H1 (cell line): ENCODE measurements at regions not wholly inside any gene's neighbourhood (a gene's known extent, or its start where the extent isn't known, plus 50 kb on each side); places are given as distances from the start of the nearest gene placed in this dataset.

Experiments used
- CTCF ChIA-PET: fragments of 300-600 bp; sonication (Branson Sonifier 250); formaldehyde crosslinking; loops from one replicate; lab custom pipeline; 2021; ENCODE audit not compliant: partially characterized antibody; lab: Charles Lee
- POLR2A ChIA-PET: fragments of 300-600 bp; sonication (Branson Sonifier 250); formaldehyde crosslinking; loops from one replicate; lab custom pipeline; 2021; ENCODE audit warnings: inconsistent platforms; ENCODE audit not compliant: partially characterized antibody; lab: Charles Lee
- DNase-seq, 2 experiments: peaks; one replicate each; pipeline versions ENCODE4 v3.0.0 to v3.0.0-alpha.2; 2010 to 2022; ENCODE audit warnings: low spot score in 2 of 2, low read depth in 1 of 2, mixed read lengths in 1 of 2
- FAIRE-seq: peaks from 2 replicates; lab custom pipeline; 2011; peaks lifted over from hg19 to GRCh38; lab: Jason Lieb, UNC
- H2AFZ ChIP-seq: 2 replicates; pipeline ENCODE4 v1.8.1; 2012; ENCODE audit warnings: low read length, inconsistent platforms
- H2AK5ac ChIP-seq: 2 replicates; pipeline ENCODE4 v1.6.1; 2013; ENCODE audit warnings: low read depth, low read length
- H2BK120ac ChIP-seq: replicated peaks from 2 replicates; pipeline ENCODE3; 2013; ENCODE audit warnings: low read depth, low read length, inconsistent platforms
- H2BK12ac ChIP-seq: 2 replicates; pipeline ENCODE4 v1.6.1; 2013; ENCODE audit warnings: low read depth, low read length
- H2BK15ac ChIP-seq: 2 replicates; pipeline ENCODE4 v1.6.1; 2013; ENCODE audit warnings: low read length
- H2BK20ac ChIP-seq: 2 replicates; pipeline ENCODE4 v1.6.1; 2013; ENCODE audit warnings: low read length
- H2BK5ac ChIP-seq: 2 replicates; pipeline ENCODE4 v1.6.1; 2013; ENCODE audit warnings: low read depth, low read length
- H3K14ac ChIP-seq: 2 replicates; pipeline ENCODE4 v1.6.1; 2013; ENCODE audit warnings: inconsistent platforms; ENCODE audit not compliant: insufficient read length
- H3K18ac ChIP-seq: 2 replicates; pipeline ENCODE4 v1.6.1; 2013; ENCODE audit warnings: low read length; ENCODE audit errors: extremely low read depth
- H3K23ac ChIP-seq: 2 replicates; pipeline ENCODE4 v1.6.1; 2013; ENCODE audit warnings: inconsistent platforms; ENCODE audit not compliant: insufficient read length
- H3K23me2 ChIP-seq: 2 replicates; pipeline ENCODE4 v1.6.1; 2013; ENCODE audit warnings: low read depth, low read length
- H3K27ac ChIP-seq: 2 replicates; pipeline ENCODE4 v1.6.1; 2011; ENCODE audit warnings: low read depth, low read length, inconsistent platforms
- H3K27me3 ChIP-seq, 4 experiments: replicated peaks in 1 of 4; 1 replicate in 1 of 4; 2 replicates in 3 of 4; pipeline versions ENCODE4 v1.6.1 to v1.8.1; 2011 to 2013; ENCODE audit warnings: low read length in 3 of 4, mild to moderate bottlenecking in 3 of 4, inconsistent platforms in 2 of 4, mixed read lengths in 2 of 4, moderate library complexity in 1 of 4; ENCODE audit not compliant: control insufficient read depth in 3 of 4, insufficient read depth in 3 of 4; ENCODE audit errors: extremely low read depth in 1 of 4
- H3K36me3 ChIP-seq, 4 experiments: 2 replicates each; pipeline versions ENCODE4 v1.6.1 to v1.8.1; 2011 to 2013; ENCODE audit warnings: mild to moderate bottlenecking in 4 of 4, low read length in 3 of 4, moderate library complexity in 2 of 4, control low read depth in 1 of 4, inconsistent platforms in 1 of 4; ENCODE audit not compliant: insufficient read depth in 4 of 4, control insufficient read depth in 2 of 4
- H3K4ac ChIP-seq: replicated peaks from 2 replicates; pipeline ENCODE3; 2013; ENCODE audit warnings: low read length, low read depth, mixed read lengths, inconsistent platforms; ENCODE audit not compliant: insufficient read length
- H3K4me1 ChIP-seq, 4 experiments: replicated peaks in 1 of 4; 1 replicate in 1 of 4; 2 replicates in 3 of 4; pipeline versions ENCODE4 v1.6.1 to v1.8.1; 2011 to 2013; ENCODE audit warnings: low read length in 3 of 4, inconsistent platforms in 2 of 4, mixed read lengths in 1 of 4; ENCODE audit not compliant: insufficient read depth in 4 of 4, control insufficient read depth in 3 of 4
- H3K4me2 ChIP-seq, 2 experiments: 2 replicates each; pipeline versions ENCODE4 v1.6.1 to v1.8.1; 2011 to 2013; ENCODE audit warnings: low read depth in 2 of 2, low read length in 2 of 2, control low read depth in 1 of 2, inconsistent platforms in 1 of 2, mild to moderate bottlenecking in 1 of 2; ENCODE audit not compliant: insufficient read depth in 1 of 2
- H3K4me3 ChIP-seq, 4 experiments: fragments of 200-600, 300-600 bp in 1 of 4; sonication (generic), shearing (Covaris generic), sonication (Bioruptor Twin) in 1 of 4; 2 replicates each; pipeline versions ENCODE4 v1.5.1 to v1.8.1; 2011 to 2016; ENCODE audit warnings: low read length in 4 of 4, low read depth in 3 of 4, control low read depth in 2 of 4, inconsistent platforms in 2 of 4, mild to moderate bottlenecking in 2 of 4, mixed read lengths in 1 of 4, moderate library complexity in 1 of 4; ENCODE audit not compliant: insufficient read depth in 2 of 4; ENCODE audit errors: extremely low read depth in 1 of 4
- H3K56ac ChIP-seq: replicated peaks from 2 replicates; pipeline ENCODE3; 2013; ENCODE audit warnings: low read depth, mild to moderate bottlenecking, mixed read lengths, low read length, inconsistent platforms; ENCODE audit not compliant: insufficient read length
- H3K79me1 ChIP-seq: 2 replicates; pipeline ENCODE4 v1.6.1; 2013; ENCODE audit warnings: low read depth, low read length, control low read depth
- H3K79me2 ChIP-seq, 2 experiments: 2 replicates each; pipeline versions ENCODE4 v1.6.1 to v1.8.1; 2012 to 2013; ENCODE audit warnings: low read length in 2 of 2, mild to moderate bottlenecking in 2 of 2, inconsistent platforms in 1 of 2; ENCODE audit not compliant: insufficient read depth in 2 of 2, control insufficient read depth in 1 of 2
- H3K9ac ChIP-seq, 4 experiments: replicated peaks in 1 of 4; 1 replicate in 1 of 4; 2 replicates in 3 of 4; pipeline versions ENCODE4 v1.6.1 to v1.8.1; 2011 to 2013; ENCODE audit warnings: low read depth in 3 of 4, low read length in 3 of 4, control low read depth in 2 of 4, mild to moderate bottlenecking in 2 of 4, moderate library complexity in 2 of 4, inconsistent platforms in 1 of 4; ENCODE audit errors: extremely low read depth in 1 of 4
- H3K9me3 ChIP-seq, 2 experiments: 2 replicates each; pipeline versions ENCODE4 v1.6.1 to v1.8.1; 2012 to 2013; ENCODE audit warnings: mild to moderate bottlenecking in 2 of 2, moderate library complexity in 2 of 2, control low read depth in 1 of 2, inconsistent platforms in 1 of 2, low read depth in 1 of 2, low read length in 1 of 2, mixed read lengths in 1 of 2; ENCODE audit not compliant: insufficient read depth in 2 of 2
- H4K20me1 ChIP-seq, 2 experiments: replicated peaks in 1 of 2; 2 replicates each; pipeline versions ENCODE3 to v1.8.1; 2011 to 2013; ENCODE audit warnings: inconsistent platforms in 2 of 2, low read length in 2 of 2, mild to moderate bottlenecking in 1 of 2; ENCODE audit not compliant: insufficient read depth in 2 of 2, control insufficient read depth in 1 of 2
- H4K5ac ChIP-seq: 2 replicates; pipeline ENCODE4 v1.6.1; 2013; ENCODE audit warnings: low read length, low read depth, mixed read lengths, inconsistent platforms; ENCODE audit not compliant: insufficient read length
- H4K8ac ChIP-seq: 2 replicates; pipeline ENCODE4 v1.8.0; 2013; ENCODE audit warnings: mild to moderate bottlenecking, moderate library complexity, low read length, inconsistent platforms; ENCODE audit not compliant: insufficient read depth; ENCODE audit errors: extremely low read depth
- H4K91ac ChIP-seq: replicated peaks from 2 replicates; pipeline ENCODE3; 2013; ENCODE audit warnings: low read length, mixed read lengths, inconsistent platforms; ENCODE audit not compliant: insufficient read length
- BACH1 ChIP-seq: IDR thresholded peaks from 2 replicates; pipeline ENCODE4 v1.6.1; 2012; ENCODE audit warnings: low read length, improper control_type of control experiment
- JUN ChIP-seq: IDR thresholded peaks from 2 replicates; pipeline ENCODE4 v1.6.1; 2011; ENCODE audit warnings: low read depth, mild to moderate bottlenecking, improper control_type of control experiment, low read length
- PHF8 ChIP-seq: fragments of 200-600 bp; sonication (generic); conservative IDR thresholded peaks from 2 replicates; pipeline ENCODE4 v1.7.1; 2012; ENCODE audit warnings: low read depth, mild to moderate bottlenecking, inconsistent platforms, low read length, moderate library complexity
- RAD21 ChIP-seq, 2 experiments: IDR thresholded peaks in 1 of 2; conservative IDR thresholded peaks in 1 of 2; 2 replicates each; pipeline ENCODE4 v1.6.1; 2011; ENCODE audit warnings: low read depth in 2 of 2, low read length in 2 of 2, improper control_type of control experiment in 1 of 2, inconsistent platforms in 1 of 2, mild to moderate bottlenecking in 1 of 2, moderate library complexity in 1 of 2

- H2BK12ac ChIP-seq = no peak overlapping the region
- no peak overlapping the region for H3K18ac ChIP-seq
- H3K36me3 ChIP-seq = no peaks in the 10 kb centered on the region
- H2BK5ac ChIP-seq = no peak overlapping the region
- no peak overlapping the region for H2BK20ac ChIP-seq
- peaks cover 76 to 95% of the 10 kb centered on the region in 2 experiments for H3K9me3 ChIP-seq
- no peak overlapping the region for H2BK120ac ChIP-seq
- H3K23ac ChIP-seq = no peak overlapping the region
- H4K91ac ChIP-seq = no peak overlapping the region
- H3K4me2 ChIP-seq = no peak overlapping the region
- no peaks in the 10 kb centered on the region for H3K79me2 ChIP-seq
- H2AFZ ChIP-seq = no peak overlapping the region
- no peak for TF ChIP-seq RAD21 (IDR thresholded peaks at IDR 0.05 in 1 of 2, conservative IDR thresholded peaks at IDR 0.05 in 1 of 2; ENCODE audit: low read depth in 2 of 2, low read length in 2 of 2)
- TF ChIP-seq PHF8 = no peak
- no peak for TF ChIP-seq BACH1
- TF ChIP-seq JUN = no peak
- TF ChIP-seq, all 59 proteins: peak for 0
- Histone ChIP-seq H3K27ac (no peak overlapping the region), H2BK15ac (no peak overlapping the region), H4K5ac (no peak overlapping the region), H3K14ac (no peak overlapping the region), H3K23me2 (no peaks in the 10 kb centered on the region), H3K4me3 (no peak overlapping the region), H4K8ac (no peak overlapping the region), H3K56ac (no peak overlapping the region), H3K4me1 (no peaks in the 10 kb centered on the region), H4K20me1 (no peaks in the 10 kb centered on the region), H3K27me3 (0 out of 7 replicates have a peak, but pooled peaks cover 0 to 2% (median 0%) of the 10 kb centered on the region in 4 experiments), H3K79me1 (no peaks in the 10 kb centered on the region), H3K9ac (no peak overlapping the region), H3K4ac (no peak overlapping the region), H2AK5ac (no peak overlapping the region)
- POLR2A ChIA-PET = no interaction called here
- no peak for DNase-seq
- FAIRE-seq = no peak
- CTCF ChIA-PET = interaction anchor here (0.6 kb wide), 1 partner anchor 104 kb away, joined by 3 read pairs; no protein-coding TSS in a partner anchor
Measured at GRCh38 chr6:159397753-159398152, 228.6 kb downstream of the FNDC1 start.
